Astrocyte (in vitro differentiated cells and primary cell): ENCODE measurements at regions not wholly inside any gene's neighbourhood (a gene's known extent, or its start where the extent isn't known, plus 50 kb on each side); places are given as distances from the start of the nearest gene placed in this dataset.

Experiments
- DNase-seq: peaks from one replicate; pipeline ENCODE4 v3.0.0-alpha.2; 2010; ENCODE audit warnings: low read depth
- FAIRE-seq: peaks from 2 replicates; lab custom pipeline; 2011; peaks lifted over from hg19 to GRCh38; lab: Jason Lieb, UNC
- H2AFZ ChIP-seq: 2 replicates; pipeline ENCODE4 v1.6.0; 2012; ENCODE audit warnings: low read depth, low read length, inconsistent platforms
- H3K27ac ChIP-seq: 2 replicates; pipeline ENCODE4 v1.5.1; 2011; ENCODE audit warnings: low read depth, low read length, inconsistent platforms
- H3K27me3 ChIP-seq: 2 replicates; pipeline ENCODE4 v1.6.0; 2011; ENCODE audit warnings: low read length, inconsistent platforms; ENCODE audit not compliant: insufficient read depth
- H3K36me3 ChIP-seq: 2 replicates; pipeline ENCODE4 v1.5.1; 2011; ENCODE audit warnings: low read length, inconsistent platforms; ENCODE audit not compliant: insufficient read depth
- H3K4me1 ChIP-seq: 2 replicates; pipeline ENCODE4 v1.5.1; 2011; ENCODE audit warnings: low read length, inconsistent platforms; ENCODE audit not compliant: insufficient read depth
- H3K4me2 ChIP-seq: 2 replicates; pipeline ENCODE4 v1.6.0; 2012; ENCODE audit warnings: low read length, inconsistent platforms
- H3K4me3 ChIP-seq: 2 replicates; pipeline ENCODE4 v1.5.1; 2011; ENCODE audit warnings: low read depth, mild to moderate bottlenecking, low read length, inconsistent platforms; ENCODE audit not compliant: insufficient read depth
- H3K79me2 ChIP-seq: 2 replicates; pipeline ENCODE4 v1.6.0; 2012; ENCODE audit warnings: mild to moderate bottlenecking, low read length, inconsistent platforms; ENCODE audit not compliant: insufficient read depth
- H3K9ac ChIP-seq: 2 replicates; pipeline ENCODE4 v1.6.0; 2012; ENCODE audit warnings: mild to moderate bottlenecking, low read length, inconsistent platforms
- H3K9me3 ChIP-seq: 2 replicates; pipeline ENCODE4 v1.5.1; 2012; ENCODE audit warnings: low read depth, mild to moderate bottlenecking, low read length, inconsistent platforms; ENCODE audit not compliant: insufficient read depth
- H4K20me1 ChIP-seq: 2 replicates; pipeline ENCODE4 v1.6.0; 2012; ENCODE audit warnings: low read length, inconsistent platforms; ENCODE audit not compliant: insufficient read depth
- H3K27ac Mint-ChIP-seq: one replicate; pipeline ENCODE4 v1.8.0; 2021; ENCODE audit warnings: mild to moderate bottlenecking, mixed read lengths; ENCODE audit not compliant: unreplicated experiment
- H3K27me3 Mint-ChIP-seq: one replicate; pipeline ENCODE4 v1.8.0; 2021; ENCODE audit warnings: low read depth, mixed read lengths; ENCODE audit not compliant: unreplicated experiment
- H3K36me3 Mint-ChIP-seq: one replicate; pipeline ENCODE4 v1.8.0; 2021; ENCODE audit warnings: low read depth, mixed read lengths; ENCODE audit not compliant: unreplicated experiment
- H3K4me1 Mint-ChIP-seq: one replicate; pipeline ENCODE4 v1.8.0; 2021; ENCODE audit warnings: low read depth, mixed read lengths; ENCODE audit not compliant: unreplicated experiment
- H3K4me3 Mint-ChIP-seq: one replicate; pipeline ENCODE4 v1.8.0; 2021; ENCODE audit warnings: mild to moderate bottlenecking, moderate library complexity, mixed read lengths; ENCODE audit not compliant: unreplicated experiment
- H3K9me3 Mint-ChIP-seq: one replicate; pipeline ENCODE4 v1.8.0; 2021; ENCODE audit warnings: mild to moderate bottlenecking, mixed read lengths; ENCODE audit not compliant: unreplicated experiment
- EZH2 ChIP-seq: IDR thresholded peaks from 2 replicates; pipeline ENCODE4 v1.6.1; 2012; ENCODE audit warnings: mild to moderate bottlenecking, low read length, inconsistent platforms; ENCODE audit not compliant: insufficient read depth
- TF ChIP-seq, protein P1 (sequence below): IDR thresholded peaks from 2 replicates; pipeline ENCODE4 v1.5.1; 2011; ENCODE audit warnings: low read depth, mild to moderate bottlenecking, inconsistent platforms, low read length, moderate library complexity; ENCODE audit not compliant: insufficient read depth

GRCh38 chr7:13035233-13035632 lies 347.8 kb downstream of the ARL4A start:
- Mint-ChIP-seq H3K9me3 (no peaks in the 10 kb centered on the region), H3K27ac (no peak overlapping the region), H3K4me1 (no peaks in the 10 kb centered on the region), H3K27me3 (no peaks in the 10 kb centered on the region), H3K36me3 (no peaks in the 10 kb centered on the region), H3K4me3 (no peak overlapping the region)
- Histone ChIP-seq H4K20me1 (no peaks in the 10 kb centered on the region), H3K36me3 (no peaks in the 10 kb centered on the region), H3K79me2 (no peaks in the 10 kb centered on the region), H3K27me3 (no peaks in the 10 kb centered on the region), H2AFZ (no peak overlapping the region), H3K4me3 (no peak overlapping the region), H3K27ac (no peak overlapping the region), H3K9ac (no peak overlapping the region), H3K9me3 (no peaks in the 10 kb centered on the region), H3K4me2 (no peak overlapping the region), H3K4me1 (no peaks in the 10 kb centered on the region)
- FAIRE-seq, result no peak
- TF ChIP-seq, protein P1, sequence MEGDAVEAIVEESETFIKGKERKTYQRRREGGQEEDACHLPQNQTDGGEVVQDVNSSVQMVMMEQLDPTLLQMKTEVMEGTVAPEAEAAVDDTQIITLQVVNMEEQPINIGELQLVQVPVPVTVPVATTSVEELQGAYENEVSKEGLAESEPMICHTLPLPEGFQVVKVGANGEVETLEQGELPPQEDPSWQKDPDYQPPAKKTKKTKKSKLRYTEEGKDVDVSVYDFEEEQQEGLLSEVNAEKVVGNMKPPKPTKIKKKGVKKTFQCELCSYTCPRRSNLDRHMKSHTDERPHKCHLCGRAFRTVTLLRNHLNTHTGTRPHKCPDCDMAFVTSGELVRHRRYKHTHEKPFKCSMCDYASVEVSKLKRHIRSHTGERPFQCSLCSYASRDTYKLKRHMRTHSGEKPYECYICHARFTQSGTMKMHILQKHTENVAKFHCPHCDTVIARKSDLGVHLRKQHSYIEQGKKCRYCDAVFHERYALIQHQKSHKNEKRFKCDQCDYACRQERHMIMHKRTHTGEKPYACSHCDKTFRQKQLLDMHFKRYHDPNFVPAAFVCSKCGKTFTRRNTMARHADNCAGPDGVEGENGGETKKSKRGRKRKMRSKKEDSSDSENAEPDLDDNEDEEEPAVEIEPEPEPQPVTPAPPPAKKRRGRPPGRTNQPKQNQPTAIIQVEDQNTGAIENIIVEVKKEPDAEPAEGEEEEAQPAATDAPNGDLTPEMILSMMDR, result no peak
- no peak for TF ChIP-seq EZH2
- DNase-seq, result no peak

- H3K36me3 Mint-ChIP-seq, result no peaks in the 10 kb centered on the region
- no peak for DNase-seq
- no peak overlapping the region for H3K27ac Mint-ChIP-seq
- TF ChIP-seq EZH2, result no peak
- TF ChIP-seq, protein P1, result no peak
- H3K9ac ChIP-seq, result no peak overlapping the region
- no peak overlapping the region for H2AFZ ChIP-seq
- no peaks in the 10 kb centered on the region for H3K27me3 Mint-ChIP-seq
- H3K4me3 Mint-ChIP-seq, result no peak overlapping the region
- H3K27me3 ChIP-seq, result no peaks in the 10 kb centered on the region
- no peak overlapping the region for H3K4me2 ChIP-seq
- H3K36me3 ChIP-seq, result no peaks in the 10 kb centered on the region
- FAIRE-seq, result no peak
- H3K4me3 ChIP-seq, result no peak overlapping the region
- no peaks in the 10 kb centered on the region for H3K79me2 ChIP-seq
- H3K4me1 ChIP-seq, result no peaks in the 10 kb centered on the region
- H4K20me1 ChIP-seq, result no peaks in the 10 kb centered on the region
- H3K9me3 ChIP-seq, result no peaks in the 10 kb centered on the region
- H3K27ac ChIP-seq, result no peak overlapping the region
- no peaks in the 10 kb centered on the region for H3K9me3 Mint-ChIP-seq
- no peaks in the 10 kb centered on the region for H3K4me1 Mint-ChIP-seq
Observed at GRCh38 chr7:13036256-13036780, 348.9 kb downstream of the ARL4A start.

DNA sequence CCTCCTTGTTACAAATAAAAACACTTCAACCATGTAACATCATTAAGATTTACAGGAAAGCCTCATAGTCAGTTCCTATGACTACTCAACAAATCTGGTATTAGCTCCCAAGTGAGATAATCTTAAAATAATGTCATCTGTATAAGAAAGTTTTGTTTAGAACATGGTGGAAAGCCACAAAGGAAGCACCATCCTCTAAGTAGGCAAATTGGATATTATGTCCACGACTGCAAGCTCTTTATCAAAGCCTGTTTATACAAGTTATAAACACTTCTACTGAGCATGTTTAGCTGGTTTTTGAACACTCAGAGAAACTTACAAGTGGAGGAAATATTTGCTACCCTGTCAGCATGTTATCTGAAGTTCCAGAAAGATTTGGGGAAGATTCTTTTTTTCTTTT lies 349.8 kb downstream of the ARL4A start:
- no peak overlapping the region for H2AFZ ChIP-seq
- H3K4me3 ChIP-seq, result no peak overlapping the region
- no peaks in the 10 kb centered on the region for H3K9me3 Mint-ChIP-seq
- H3K36me3 Mint-ChIP-seq, result no peaks in the 10 kb centered on the region
- H3K27ac Mint-ChIP-seq, result no peak overlapping the region
- no peaks in the 10 kb centered on the region for H3K9me3 ChIP-seq
- DNase-seq (peak; percentile 39), FAIRE-seq (no peak)
- H3K4me1 Mint-ChIP-seq, result peaks cover under 1% of the 10 kb centered on the region
- no peak overlapping the region for H3K9ac ChIP-seq
- H3K4me1 ChIP-seq, result peaks cover under 1% of the 10 kb centered on the region
- no peak overlapping the region for H3K4me2 ChIP-seq
- H3K27me3 ChIP-seq, result no peaks in the 10 kb centered on the region
- no peak for TF ChIP-seq EZH2
- TF ChIP-seq, protein P1, result no peak
- no peaks in the 10 kb centered on the region for H3K27me3 Mint-ChIP-seq
- H3K79me2 ChIP-seq, result no peaks in the 10 kb centered on the region
- H4K20me1 ChIP-seq, result no peaks in the 10 kb centered on the region
- no peak overlapping the region for H3K27ac ChIP-seq
- no peaks in the 10 kb centered on the region for H3K36me3 ChIP-seq
- H3K4me3 Mint-ChIP-seq, result no peak overlapping the region
